ENCODE measurements at regions not wholly inside any gene's neighbourhood (a gene's known extent, or its start where the extent isn't known, plus 50 kb on each side); places are given as distances from the start of the nearest gene placed in this dataset.
"Not testable (repeated sequence)": the region's sequence is repeated elsewhere in the genome, so short reads cannot be mapped to it uniquely, and the experiment has no call there.

DNA sequence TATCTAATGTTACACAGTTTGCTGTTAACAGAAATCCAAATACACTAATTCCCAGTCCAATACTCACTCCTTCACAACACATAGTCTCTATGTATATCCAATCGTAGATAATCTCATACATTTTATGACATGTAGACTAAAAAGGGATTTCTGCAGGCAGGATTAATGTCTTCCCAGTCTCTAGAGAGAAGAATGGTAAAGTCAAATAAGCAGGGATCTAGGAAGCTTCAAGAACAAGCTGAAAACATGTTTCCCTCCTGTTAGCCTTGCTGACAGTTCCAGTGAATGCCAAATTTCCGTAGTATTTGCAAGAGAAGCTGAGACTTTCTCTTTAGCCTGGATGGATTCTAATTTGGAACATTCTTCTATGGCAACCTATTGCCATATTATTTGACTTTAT, 500.1 kb downstream of the IGSF11 start:
- TF ChIP-seq, protein P1, sequence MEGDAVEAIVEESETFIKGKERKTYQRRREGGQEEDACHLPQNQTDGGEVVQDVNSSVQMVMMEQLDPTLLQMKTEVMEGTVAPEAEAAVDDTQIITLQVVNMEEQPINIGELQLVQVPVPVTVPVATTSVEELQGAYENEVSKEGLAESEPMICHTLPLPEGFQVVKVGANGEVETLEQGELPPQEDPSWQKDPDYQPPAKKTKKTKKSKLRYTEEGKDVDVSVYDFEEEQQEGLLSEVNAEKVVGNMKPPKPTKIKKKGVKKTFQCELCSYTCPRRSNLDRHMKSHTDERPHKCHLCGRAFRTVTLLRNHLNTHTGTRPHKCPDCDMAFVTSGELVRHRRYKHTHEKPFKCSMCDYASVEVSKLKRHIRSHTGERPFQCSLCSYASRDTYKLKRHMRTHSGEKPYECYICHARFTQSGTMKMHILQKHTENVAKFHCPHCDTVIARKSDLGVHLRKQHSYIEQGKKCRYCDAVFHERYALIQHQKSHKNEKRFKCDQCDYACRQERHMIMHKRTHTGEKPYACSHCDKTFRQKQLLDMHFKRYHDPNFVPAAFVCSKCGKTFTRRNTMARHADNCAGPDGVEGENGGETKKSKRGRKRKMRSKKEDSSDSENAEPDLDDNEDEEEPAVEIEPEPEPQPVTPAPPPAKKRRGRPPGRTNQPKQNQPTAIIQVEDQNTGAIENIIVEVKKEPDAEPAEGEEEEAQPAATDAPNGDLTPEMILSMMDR (IDR thresholded peaks at IDR 0.05; ENCODE audit: extremely low read depth, missing control alignments): no peak
- DNase-seq (ENCODE audit: low spot score): no peak

DNA sequence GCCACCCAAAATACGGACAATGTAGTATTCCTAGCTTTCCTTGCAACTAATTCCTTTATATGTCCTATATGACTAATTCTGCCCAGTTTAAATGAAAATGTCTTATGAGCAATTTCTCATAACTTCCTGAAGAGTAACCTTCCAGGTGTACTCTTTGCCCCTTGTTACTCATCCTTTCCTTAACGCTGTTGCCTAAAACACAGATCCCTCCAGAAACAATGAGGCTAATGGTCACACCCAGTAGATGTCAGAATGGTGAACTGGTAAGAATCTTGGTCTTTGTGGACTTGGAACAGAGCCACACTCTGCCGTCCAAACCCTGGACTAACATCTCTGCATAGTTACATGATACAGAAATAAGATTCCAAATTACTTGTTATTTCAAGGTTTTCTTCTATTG, 497.9 kb downstream of the IGSF11 start:
- no peak for DNase-seq (ENCODE audit: low spot score)
- TF ChIP-seq, protein P1 (IDR thresholded peaks at IDR 0.05; ENCODE audit: extremely low read depth, missing control alignments): no peak

DNA sequence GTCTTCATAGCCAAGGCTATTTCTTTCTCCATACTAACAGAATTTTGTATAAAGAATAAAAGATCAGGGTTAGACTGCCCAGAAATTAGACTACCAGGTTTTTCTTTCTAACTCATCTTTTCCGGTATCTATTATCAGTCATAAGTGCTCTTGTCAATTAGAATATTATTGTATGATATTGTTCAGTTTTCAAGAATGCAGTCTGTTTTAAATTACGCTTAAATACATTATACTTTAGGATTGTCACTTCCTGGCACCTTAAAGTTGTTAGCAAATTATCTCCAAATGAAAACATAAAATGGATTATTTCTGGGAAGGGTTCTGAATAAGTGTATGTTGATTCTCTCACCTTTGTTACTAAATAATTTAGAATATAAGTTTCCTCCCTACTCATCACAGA, 497.2 kb downstream of the IGSF11 start:
- DNase-seq (ENCODE audit: low spot score): no peak
- TF ChIP-seq, protein P1 (IDR thresholded peaks at IDR 0.05; ENCODE audit: extremely low read depth, missing control alignments): no peak

DNA sequence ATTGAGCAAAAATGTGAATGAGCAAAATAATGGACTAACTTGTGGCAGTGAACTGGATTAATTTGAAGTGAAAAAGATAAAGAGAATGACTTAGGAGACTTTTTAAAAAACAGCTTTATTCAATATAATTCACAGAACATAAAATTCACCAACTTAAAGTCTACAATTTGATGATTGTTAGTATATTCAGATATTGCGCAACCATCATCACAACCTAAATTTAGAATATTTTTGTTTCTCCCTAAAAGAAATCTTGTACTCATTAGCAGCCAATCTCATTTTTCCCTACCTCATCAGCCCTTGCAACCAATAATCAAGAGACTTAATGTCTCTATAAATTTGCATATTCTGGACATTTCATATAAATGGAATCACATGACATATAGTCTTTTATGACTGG, 496.5 kb downstream of the IGSF11 start:
- TF ChIP-seq, protein P1 (IDR thresholded peaks at IDR 0.05; ENCODE audit: extremely low read depth, missing control alignments): no peak
- no peak for DNase-seq (ENCODE audit: low spot score)

DNA sequence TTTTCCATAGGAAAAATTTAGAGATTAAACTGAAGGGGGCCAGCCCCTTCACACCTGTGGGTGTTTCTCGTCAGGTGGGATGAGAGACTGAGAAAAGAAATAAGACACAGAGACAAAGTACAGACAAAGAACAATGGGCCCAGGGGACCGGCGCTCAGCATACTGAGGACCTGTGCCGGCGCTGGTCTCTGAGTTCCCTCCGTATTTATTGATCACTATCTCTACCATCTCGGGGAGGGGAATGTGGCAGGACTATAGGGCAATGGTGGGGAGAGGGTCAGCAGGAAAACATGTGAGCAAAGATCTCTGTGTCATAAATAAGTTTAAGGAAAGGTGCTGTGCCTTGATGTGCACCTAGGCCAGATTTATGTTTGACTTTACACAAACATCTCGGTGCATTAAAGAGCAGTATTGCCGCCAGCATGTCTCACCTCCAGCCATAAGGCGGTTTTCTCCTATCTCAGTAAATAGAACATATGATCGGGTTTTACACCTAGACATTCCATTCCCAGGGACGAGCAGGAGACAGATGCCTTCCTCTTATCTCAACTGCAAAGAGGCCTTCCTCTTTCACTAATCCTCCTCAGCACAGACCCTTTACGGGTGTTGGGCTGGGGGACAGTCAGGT, 494.7 kb downstream of the IGSF11 start:
- DNase-seq (ENCODE audit: low spot score): not testable (repeated sequence)

DNA sequence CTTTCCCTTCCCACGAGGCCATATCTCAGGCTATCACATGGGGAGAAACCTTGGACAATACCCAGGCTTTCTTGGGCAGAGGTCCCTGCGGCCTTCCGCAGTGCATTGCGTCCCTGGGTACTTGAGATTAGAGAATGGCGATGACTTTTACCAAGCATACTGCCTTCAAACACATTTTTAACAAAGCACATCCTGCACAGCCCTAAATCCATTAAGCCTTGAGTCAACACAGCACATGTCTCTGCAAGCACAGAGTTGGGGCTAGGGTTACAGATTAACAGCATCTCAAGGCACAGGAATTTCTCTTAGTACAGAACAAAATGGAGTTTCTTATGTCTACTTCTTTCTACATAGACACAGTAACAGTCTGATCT, 494.2 kb downstream of the IGSF11 start:
- not testable (repeated sequence) for DNase-seq (ENCODE audit: low spot score)

DNA sequence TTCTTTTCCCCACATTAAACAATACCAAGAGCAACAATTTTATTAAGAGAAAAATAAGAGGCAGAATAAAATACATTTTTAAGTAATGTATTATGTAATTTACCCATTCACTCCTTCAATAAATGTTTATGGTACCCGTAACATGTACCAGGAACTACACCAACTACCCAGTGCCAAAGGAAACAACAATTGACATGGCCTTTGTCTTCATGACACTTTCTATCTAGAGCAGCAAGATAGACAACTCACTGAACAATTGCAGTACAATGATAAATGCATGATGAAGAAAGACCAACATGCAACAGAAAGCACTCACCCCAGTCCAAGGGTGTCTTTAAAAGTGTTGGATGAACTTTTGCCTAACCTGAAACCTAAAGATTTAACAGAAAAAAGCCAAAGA, 493.8 kb downstream of the IGSF11 start:
- TF ChIP-seq, protein P1 (IDR thresholded peaks at IDR 0.05; ENCODE audit: extremely low read depth, missing control alignments): no peak
- no peak for DNase-seq (ENCODE audit: low spot score)

DNA sequence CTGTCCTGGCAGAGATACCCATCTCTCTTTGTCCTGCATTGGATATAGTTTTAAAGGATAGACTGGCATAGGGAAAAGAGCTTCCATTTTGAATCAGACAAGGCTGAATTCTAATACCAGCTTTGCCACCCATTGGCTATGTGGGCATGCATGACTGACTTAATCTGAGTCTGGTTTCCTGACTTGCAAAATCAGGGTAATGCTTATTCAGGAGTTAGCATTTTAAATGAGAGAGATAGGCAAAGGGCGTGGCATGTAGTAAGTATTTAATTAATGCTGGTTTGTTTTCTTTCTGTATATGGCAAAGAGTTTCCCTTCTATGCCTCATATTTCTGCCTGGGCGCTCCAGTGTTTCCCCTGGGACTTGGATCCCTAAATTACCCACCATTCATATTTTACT, 492.9 kb downstream of the IGSF11 start:
- TF ChIP-seq, protein P1 (IDR thresholded peaks at IDR 0.05; ENCODE audit: extremely low read depth, missing control alignments): no peak
- DNase-seq (ENCODE audit: low spot score): no peak

Measured in GM20000 (cell line).